Embryonic facial prominence (tissue), 1 donor: ENCODE measurements at regions not wholly inside any gene's neighbourhood (a gene's known extent, or its start where the extent isn't known, plus 50 kb on each side); places are given as distances from the start of the nearest gene placed in this dataset.
"Not testable (repeated sequence)": the region's sequence is repeated elsewhere in the genome, so short reads cannot be mapped to it uniquely, and the experiment has no call there.

Experiments used
- DNase-seq: peaks from one replicate; pipeline ENCODE4 v3.0.0-alpha.2; 2016; ENCODE audit errors: extremely low spot score

DNA sequence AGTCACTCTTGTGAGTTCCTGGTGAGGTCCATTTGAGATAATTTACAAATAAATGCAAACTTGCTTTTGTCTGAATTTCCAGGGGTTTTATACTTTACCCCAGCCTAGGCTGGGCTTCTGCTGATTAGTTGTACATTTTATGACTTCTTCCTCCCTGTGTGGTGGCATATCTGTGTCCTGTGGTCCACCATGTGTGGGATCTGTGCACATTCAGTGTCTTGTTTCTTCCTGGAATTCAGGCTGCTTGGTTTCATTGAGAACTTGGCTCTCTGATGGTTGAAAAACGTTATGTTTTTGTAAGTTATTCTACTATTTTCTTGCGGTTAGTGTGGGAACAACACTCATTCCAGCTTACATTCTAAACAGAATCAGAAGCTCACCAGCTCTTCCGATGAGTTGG lies 523.4 kb upstream of the PFKP start:
- DNase-seq = no peak

DNA sequence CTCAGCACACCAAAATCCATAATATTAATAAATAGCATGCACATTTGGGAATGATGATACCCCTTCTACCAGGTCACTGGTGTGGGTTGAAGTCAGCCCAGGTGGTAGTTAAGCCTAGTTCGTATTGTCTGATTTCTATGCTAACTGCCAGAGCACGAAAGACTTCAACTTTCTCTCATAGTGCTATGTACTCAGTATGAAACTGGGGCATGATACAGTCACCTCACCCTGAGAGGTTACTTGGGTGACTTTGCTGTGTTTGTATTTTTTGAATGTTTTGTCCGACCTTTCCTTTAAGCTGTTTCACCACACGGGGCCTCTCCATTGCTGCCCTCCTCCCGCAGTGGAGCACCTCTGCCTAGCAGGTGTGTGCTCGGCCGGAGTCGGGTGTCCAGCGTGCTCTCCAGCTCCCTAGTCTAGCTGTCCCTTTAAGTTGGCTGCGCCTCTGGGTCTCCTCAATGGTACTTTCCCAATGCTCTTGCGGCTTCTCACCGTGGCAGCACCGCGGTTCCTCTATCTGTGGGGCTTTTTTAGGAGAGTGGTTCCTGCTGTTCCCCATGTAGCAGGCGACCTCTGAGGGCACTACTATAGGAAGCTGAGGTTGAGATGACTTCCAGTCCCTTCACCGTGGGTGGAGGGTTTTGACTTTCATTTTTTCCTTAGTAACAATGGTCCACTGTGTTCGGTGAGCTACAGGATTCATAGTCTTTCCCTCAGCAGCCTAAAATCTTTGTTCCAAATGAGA lies 524.0 kb upstream of the PFKP start:
- no peak for DNase-seq

DNA sequence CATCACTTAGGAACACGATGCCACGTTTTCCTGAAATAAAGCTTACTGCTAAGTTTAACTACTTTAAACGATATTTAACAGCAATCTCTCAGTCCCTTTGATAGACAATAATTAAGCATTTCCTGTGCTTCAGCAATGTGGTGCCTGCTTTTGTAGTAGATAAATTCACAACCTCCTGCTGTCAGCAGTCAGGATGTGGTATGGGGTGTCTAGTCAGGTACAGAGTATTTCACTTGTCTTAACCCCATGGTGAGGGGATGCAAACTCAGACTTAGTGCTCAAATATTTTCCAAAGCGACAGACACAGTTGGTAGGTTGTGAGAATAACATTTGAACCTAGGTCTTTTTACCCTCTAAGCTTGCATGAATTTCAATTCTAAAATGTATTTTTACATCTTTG lies 526.2 kb upstream of the PFKP start:
- no peak for DNase-seq

DNA sequence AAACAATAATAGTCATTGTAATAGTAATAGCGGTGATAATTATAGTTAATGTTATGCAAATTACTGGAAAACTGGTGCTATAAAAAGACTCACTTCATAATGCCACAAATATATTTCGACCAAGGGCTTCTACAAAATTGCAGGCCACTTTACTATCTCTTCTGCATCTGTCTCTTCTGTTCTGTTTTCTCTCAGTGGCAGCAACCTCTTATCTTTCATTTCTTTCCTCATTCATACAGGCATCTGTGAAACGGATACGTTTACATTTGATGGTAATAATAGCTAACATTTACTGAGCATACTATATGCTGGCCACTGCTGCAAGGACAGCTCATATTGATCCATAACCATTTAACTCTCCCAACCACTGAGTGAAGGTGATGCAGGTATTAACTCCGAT lies 537.4 kb upstream of the PFKP start:
- DNase-seq = no peak

DNA sequence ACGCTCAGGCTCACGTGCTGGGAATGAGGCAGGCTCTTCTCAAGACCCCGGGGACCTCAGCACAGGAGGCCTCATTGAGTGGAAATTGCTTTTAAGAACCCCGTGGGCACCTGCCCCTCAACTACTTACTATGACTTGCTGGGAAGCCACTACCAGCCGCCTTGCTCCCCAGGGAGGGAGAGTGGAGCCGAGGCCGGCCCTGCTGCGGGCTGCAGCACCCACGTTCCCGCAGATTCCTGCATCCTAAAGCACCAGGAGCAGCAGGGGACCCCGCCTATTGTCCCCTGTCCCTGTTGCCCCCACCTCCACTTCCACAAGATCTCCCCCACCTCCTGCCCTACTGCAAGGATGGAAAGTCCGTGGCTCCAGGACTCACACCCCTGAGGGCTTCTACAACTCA lies 541.6 kb upstream of the PFKP start:
- no peak for DNase-seq

DNA sequence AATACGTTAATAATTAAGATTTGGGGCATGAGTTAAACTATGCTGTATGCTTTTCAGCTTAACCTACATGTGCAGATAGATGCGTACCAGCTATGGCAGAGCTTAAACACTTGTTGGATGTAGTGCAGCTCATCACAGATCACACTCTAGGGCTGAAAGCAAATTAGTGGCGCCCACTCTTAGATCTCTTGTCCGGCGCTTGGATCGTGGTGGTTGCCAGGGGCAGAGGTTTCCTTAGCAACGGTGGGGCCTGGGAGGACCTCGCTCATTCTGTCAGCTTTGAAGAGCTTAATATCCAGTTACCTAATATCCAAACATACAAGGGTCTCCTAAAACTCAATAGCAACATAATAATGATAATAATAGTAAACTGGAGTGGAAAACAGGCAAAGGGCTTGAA lies 548.2 kb upstream of the PFKP start:
- no peak for DNase-seq

DNA sequence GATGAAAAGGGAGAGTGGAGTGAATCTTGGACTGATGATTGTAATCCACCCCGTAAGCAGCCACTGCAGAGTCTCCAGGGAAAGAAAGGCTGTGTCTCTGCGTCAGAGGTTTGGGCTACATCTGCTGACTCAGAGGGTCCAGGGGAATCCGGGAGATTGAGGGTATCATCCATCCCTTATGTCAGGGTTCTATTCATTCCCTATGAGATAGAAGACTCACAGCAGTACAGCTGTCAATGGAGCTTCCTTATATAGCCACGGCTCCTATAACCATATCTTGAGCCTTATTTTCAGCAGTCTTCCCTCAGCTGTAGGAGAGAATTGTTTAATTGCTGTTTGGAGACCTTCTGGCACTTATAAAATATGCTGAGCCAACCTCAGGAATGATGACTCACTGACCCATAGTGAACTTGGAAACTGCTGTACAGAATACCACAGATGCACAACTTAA lies 558.2 kb upstream of the PFKP start:
- DNase-seq = no peak

DNA sequence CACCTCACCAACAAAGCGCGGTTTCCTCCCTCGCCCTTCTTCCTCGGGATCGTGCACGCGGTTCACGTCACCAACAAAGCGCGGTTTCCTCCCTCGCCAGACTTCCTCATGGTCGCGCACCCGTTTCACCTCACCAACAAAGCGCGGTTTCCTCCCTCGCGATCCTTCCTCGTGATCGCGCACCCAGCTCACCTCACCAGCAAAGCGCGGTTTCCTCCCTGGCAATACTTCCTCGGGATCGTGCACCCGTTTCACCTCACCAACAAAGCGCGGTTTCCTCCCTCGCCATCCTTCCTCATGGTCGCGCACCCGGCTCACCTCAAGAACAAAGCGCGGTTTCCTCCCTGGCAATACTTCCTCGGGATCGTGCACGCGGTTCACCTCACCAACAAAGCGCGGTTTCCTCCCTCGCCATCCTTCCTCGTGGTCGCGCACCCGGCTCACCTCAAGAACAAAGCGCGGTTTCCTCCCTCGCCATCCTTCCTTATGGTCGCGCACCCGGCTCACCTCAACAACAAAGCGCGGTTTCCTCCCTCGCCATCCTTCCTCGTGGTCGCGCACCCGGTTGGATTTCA lies 565.9 kb upstream of the PFKP start:
- DNase-seq = not testable (repeated sequence)

DNA sequence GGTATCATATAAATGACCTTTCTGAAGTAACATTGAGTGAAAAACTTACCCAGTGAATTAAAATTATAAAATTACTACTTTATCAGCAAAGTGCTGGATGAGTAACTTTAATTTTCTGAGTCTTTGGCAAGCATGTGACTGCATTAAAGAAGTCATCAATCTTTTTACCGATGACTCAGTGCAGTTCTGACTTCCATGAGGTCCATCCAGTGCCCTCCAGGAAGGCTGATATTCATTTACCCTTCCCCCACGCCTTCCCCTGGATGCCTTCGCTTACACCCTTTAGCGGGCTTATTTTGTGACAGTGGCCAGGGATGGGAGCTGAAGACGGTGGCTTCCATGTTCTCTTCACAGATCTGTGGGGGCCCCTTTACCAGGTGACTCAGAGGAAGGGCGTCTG lies 572.9 kb upstream of the PFKP start:
- DNase-seq = no peak

DNA sequence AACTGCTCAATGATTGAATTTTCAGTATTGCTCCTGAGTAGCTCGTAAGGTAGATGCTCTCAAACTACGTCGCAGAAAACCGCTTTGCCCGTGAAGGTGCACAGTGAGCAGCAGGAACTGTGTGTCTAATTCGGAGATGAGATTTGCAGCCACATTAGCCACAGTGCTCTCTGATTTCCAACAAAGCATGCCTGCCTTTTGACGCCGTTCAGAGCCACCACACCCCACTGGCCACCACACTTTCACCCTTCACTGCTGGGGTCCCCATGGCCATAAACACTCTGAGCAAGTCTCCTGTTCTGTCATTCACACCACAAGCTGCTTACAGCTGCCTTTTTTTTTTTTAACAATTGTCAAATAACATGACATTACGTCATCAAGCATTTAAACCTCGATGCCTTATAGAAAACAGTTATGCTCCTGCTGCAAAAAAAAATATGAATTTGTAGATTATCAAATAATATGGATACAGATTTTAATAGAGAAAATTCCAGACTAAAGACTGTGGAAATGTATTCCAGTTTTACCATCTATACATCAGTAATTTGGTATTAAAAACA lies 578.8 kb upstream of the PFKP start:
- DNase-seq = no peak

DNA sequence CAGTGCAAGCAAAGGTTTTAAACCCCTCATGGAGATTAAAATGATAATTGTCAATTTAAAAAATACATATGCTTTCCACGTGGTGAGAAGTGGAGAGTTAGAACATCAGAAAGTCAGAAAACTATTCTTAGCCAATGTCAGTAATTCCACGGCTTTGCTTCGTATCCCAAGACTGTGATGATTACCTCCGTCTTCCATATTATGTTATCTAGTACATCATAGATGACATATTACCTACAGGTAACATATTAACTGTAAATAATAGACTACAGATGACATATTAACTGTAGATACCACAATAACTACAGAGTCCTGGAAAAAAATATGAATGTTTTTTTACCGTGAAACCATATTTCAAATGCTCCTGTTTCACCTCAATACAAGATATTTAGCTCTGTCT lies 579.4 kb upstream of the PFKP start:
- no peak for DNase-seq

DNA sequence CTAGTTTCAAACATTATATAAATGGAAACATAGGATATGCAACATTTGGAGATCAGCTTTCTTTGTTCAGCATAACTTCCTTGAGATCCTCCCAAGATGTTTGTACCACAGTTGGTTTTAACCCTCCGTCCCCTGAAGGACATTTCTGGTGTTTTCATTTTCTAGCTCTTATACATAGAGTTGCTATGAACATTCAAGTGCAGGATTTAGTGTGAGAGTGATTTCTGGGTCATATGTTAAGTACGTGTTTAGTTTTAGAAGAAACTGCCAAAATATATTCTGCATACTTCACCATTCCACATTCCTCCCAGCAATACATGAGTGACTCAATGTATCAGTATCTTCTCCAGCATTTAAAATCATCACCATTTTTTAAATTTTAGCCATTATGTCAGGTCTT lies 588.7 kb upstream of the PFKP start:
- no peak for DNase-seq

DNA sequence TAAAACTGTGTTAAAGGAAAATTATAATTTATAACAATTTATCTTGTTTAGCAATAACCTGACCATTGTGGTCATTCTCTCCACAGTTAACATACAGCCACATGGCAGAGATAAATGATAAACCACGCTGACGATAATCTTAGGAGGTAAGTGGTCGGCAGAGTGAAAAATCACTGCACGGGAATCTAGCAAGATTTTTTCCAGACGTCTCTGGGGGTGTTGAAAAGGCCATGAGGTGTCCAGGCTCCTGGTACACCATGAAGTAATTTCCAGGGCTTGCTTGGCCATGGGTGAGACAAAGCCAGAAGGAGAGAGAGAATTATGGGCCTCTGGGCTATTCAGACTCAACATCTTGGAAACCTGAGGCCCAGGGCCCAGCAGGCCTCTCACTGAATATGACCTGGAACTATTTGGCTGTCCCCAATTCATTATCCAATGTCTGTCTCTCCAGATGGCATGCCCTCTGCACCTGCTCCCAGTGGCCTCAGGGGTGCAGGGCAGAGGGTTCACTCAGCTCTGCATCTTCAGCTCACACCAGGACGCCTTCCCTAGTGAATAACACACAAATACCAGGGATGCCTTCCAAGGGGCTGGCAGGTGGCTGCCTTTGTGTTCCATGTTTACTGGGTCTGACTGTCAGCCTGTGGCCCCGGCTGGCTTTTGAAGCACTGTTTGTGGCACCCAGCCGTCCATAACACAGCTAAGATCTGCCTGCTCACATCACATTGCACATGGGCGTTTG lies 590.4 kb upstream of the PFKP start:
- DNase-seq = no peak

DNA sequence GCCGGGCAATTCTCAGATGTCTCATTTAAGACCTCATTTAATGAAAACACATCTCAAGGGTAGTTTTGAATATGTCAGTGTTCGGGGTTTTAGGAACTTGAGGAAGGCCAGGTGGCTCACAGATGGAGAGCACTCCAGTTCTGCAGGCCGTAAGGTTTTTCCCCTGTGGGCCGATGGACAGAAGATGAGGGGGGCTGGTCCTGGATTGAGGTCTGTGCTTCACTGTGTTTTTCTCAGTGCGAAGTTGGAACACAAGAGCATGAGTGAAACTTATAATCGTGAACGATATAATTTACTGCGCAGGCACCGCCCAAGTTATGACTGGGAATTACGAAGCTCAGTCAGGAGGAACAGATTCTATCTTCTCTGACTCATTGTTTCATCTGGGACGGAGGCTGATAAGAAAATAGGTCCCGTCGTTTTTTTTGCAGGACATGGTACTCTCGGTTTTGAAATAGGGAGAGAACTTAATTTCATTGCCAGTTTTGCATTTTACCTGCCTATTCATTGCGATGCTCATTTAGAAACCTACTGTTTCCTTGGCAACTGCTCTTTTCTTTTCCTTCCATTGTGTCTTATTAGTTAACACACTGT lies 591.0 kb upstream of the PFKP start:
- DNase-seq = no peak

DNA sequence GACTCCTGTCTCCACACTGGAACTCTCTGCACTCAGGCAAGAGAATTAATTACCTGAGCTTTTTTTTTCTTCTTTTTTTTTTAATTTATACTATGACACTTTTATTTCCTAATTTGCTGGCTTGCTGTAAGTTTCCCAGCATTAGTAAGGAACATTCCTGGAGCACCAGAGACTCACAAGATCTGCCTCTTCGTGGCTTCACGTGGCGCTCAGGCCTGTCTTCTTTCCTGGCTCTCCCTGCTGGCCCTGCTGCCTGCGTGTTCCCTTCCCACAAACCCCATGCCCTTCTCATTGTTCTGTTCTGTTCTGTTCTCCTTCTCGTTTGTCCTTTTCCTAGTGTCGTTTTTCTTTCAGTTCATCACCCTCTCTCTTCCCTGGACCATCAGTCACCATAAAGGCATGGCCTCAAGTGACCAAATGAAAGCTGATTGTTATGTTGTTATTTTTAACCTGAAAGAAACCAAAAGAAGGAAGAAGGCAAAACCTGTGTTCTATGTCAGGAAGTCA lies 591.6 kb upstream of the PFKP start:
- DNase-seq = no peak

DNA sequence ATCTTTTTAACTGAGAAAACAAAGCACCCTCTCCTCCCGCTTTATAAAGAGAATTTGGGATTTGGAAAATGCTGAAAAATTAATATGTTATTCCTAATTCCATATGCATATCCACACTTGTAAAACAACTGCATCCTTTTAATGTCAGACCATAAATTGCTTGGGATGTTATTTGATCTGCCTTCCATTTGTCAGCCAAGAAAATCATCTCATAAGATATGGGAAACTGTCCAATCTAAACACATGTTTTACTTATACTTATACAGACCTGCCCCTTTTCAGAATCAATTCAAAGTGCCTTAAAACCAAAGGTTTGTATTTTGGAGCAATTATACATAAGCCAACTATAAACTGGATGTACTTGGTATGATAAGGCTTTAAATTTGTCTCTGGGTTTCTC lies 595.5 kb upstream of the PFKP start:
- DNase-seq = no peak

DNA sequence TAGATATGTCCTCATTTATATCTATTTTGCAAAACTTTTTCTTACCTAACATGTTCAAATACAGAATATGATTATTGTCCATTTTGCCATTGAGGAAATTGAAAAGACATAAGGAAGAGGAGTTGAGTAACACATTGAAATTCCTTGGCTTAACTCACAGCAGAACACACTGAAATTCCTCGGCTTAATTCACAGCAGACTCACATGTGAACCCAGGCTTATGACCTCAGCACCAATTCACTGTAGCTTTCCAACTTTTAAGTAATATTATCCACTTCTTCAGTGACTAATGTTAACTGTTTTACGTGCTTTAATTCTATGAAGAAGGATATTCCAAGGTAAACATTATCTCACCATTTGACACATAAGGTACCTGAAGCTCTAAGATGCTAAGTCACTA lies 597.5 kb upstream of the PFKP start:
- no peak for DNase-seq

DNA sequence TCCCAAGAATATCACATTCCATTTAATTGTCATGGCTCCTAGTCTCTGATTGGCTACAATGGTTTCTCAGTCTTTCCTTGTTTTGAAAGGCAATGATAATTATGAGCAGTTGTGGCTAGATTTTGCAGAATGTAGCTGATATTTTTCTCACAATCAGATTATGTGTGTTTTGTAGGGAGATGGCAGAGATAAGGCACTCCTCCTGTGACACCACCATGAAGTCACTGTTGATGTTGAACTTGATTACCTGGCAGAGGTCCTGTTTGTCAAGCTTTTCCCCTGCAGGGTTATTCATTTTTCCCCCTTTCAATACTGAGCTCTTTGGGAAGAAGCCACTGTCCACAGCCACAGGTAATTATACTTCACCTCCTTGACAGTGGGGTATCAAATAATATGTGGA lies 602.9 kb upstream of the PFKP start:
- DNase-seq = no peak

DNA sequence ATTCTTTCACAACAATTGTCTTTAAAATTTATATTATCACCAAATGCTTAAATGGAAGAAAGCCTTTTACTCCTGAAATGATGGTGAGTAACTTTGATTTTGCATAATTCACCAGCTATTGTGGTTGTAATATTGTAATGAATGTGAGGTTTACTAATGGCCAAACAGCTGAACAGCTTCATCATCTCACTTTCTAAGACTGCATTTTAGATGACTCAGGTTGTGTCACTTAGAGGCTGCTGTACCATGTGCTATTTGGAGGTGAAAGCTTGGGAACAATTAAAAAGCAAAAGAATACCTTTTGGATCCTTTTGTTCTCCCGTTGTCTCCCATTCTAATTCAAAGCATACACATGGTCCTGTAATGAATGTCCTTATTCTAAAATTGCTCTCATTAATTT lies 604.0 kb upstream of the PFKP start:
- no peak for DNase-seq

DNA sequence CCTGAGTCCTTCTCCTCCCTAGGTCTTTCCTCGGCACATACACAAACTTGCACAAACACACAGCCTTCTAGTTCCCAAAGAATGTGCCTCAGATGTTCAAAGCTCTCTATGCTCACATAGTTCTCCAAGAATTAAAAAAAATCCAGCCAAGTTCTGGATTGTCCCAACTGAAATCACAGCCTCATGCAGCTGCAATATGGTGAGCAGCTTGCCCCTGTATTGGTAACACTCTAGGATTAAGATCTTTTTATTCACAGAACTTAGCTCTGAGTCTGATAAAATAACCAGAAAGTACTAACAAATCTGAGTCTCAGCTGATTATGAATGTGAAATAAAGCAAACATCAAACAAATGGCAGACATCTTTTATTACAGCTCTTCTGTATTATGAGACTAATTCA lies 604.8 kb upstream of the PFKP start:
- DNase-seq = no peak

DNA sequence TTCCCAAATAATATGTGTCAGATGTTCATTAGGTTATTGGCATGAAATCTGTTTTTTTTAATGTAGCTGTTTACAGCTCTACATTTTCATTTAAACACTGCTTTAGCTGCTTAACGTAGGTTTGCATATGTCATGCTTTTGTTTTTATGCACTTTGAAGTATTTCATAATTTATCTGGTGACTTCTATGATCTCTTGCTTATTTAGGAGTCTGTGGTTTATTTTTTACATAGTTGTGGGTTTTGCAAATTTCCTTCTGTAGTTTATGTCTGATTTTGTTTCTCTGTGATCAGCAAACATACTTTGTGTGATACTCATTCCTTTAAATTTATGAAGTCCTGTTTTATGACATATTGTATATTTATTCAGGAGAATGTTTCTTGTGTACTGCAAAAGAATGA lies 606.5 kb upstream of the PFKP start:
- no peak for DNase-seq

DNA sequence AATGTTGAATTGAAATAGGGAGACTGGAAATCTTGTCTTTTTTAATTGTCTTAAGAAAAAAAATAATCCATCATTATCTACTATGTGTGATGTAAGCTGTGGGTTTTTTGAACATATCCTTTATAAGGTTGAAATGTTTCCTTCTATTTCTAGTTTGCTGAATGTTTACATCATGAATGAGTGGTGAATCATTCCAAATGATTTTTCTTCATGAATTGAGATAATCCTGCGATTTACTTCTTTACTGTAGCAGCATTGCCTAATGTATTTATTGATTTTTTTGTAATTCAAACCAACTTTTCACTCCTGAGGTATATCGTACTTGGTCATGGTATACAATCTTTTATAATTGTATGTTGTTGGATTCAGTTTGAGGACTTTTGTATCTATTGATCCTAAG lies 607.6 kb upstream of the PFKP start:
- no peak for DNase-seq
